ENCODE measurements at regions not wholly inside any gene's neighbourhood (a gene's known extent, or its start where the extent isn't known, plus 50 kb on each side); places are given as distances from the start of the nearest gene placed in this dataset.

GRCh38 chrX:145654486-145654885, 163.1 kb upstream of the SLITRK2 start:
- Histone ChIP-seq H3K9me3 (ENCODE audit: control insufficient read depth, insufficient read depth, low read length) (no peaks in the 10 kb centered on the region), H3K4me3 (ENCODE audit: low read depth, low read length) (no peak overlapping the region), H3K27me3 (ENCODE audit: control insufficient read depth, insufficient read depth, low read length) (no peaks in the 10 kb centered on the region), H3K27ac (ENCODE audit: low read depth, low read length) (no peak overlapping the region)
- TF ChIP-seq CTCF (IDR thresholded peaks at IDR 0.05; ENCODE audit: low read depth, low read length): no peak
- POLR2A ChIA-PET: no interaction called here
- CTCF ChIA-PET: no interaction called here
- DNase-seq (ENCODE audit: low read depth, low spot score): no peak

GRCh38 chrX:145673841-145674240, 143.8 kb upstream of the SLITRK2 start:
- DNase-seq (ENCODE audit: low read depth, low spot score): no peak
- no peak for TF ChIP-seq CTCF (IDR thresholded peaks at IDR 0.05; ENCODE audit: low read depth, low read length)

GRCh38 chrX:145677109-145677817, 140.4 kb upstream of the SLITRK2 start:
- CTCF ChIA-PET: no interaction called here

More at GRCh38 chrX:145673841-145674240, 143.8 kb upstream of the SLITRK2 start:
- Histone ChIP-seq H3K9me3 (ENCODE audit: control insufficient read depth, insufficient read depth, low read length) (no peaks in the 10 kb centered on the region), H3K4me3 (ENCODE audit: low read depth, low read length) (no peak overlapping the region), H3K27ac (ENCODE audit: low read depth, low read length) (no peak overlapping the region), H3K27me3 (ENCODE audit: control insufficient read depth, insufficient read depth, low read length) (no peaks in the 10 kb centered on the region)
- CTCF ChIA-PET: no interaction called here
- POLR2A ChIA-PET: no interaction called here

GRCh38 chrX:145682518-145683298, 134.9 kb upstream of the SLITRK2 start:
- ChIA-PET CTCF (no interaction called here), POLR2A (no interaction called here)
- Histone ChIP-seq H3K4me3 (ENCODE audit: low read depth, low read length) (no peak overlapping the region), H3K9me3 (ENCODE audit: control insufficient read depth, insufficient read depth, low read length) (no peaks in the 10 kb centered on the region), H3K27me3 (ENCODE audit: control insufficient read depth, insufficient read depth, low read length) (no peaks in the 10 kb centered on the region), H3K27ac (ENCODE audit: low read depth, low read length) (no peak overlapping the region)
- no peak for TF ChIP-seq CTCF (IDR thresholded peaks at IDR 0.05; ENCODE audit: low read depth, low read length)
- no peak for DNase-seq (ENCODE audit: low read depth, low spot score)

More at GRCh38 chrX:145677109-145677817, 140.4 kb upstream of the SLITRK2 start:
- no peak for DNase-seq (ENCODE audit: low read depth, low spot score)
- Histone ChIP-seq H3K4me3 (ENCODE audit: low read depth, low read length) (no peak overlapping the region), H3K27ac (ENCODE audit: low read depth, low read length) (no peak overlapping the region), H3K9me3 (ENCODE audit: control insufficient read depth, insufficient read depth, low read length) (no peaks in the 10 kb centered on the region), H3K27me3 (ENCODE audit: control insufficient read depth, insufficient read depth, low read length) (no peaks in the 10 kb centered on the region)
- POLR2A ChIA-PET: no interaction called here
- no peak for TF ChIP-seq CTCF (IDR thresholded peaks at IDR 0.05; ENCODE audit: low read depth, low read length)

- TF ChIP-seq CTCF (IDR thresholded peaks at IDR 0.05; ENCODE audit: low read depth, low read length): no peak
- H3K9me3 ChIP-seq (ENCODE audit: control insufficient read depth, insufficient read depth, low read length): no peaks in the 10 kb centered on the region
- POLR2A ChIA-PET: no interaction called here
- H3K27me3 ChIP-seq (ENCODE audit: control insufficient read depth, insufficient read depth, low read length): no peaks in the 10 kb centered on the region
- DNase-seq (ENCODE audit: low read depth, low spot score): no peak
- no peak overlapping the region for H3K4me3 ChIP-seq (ENCODE audit: low read depth, low read length)
- CTCF ChIA-PET: no interaction called here
- H3K27ac ChIP-seq (ENCODE audit: low read depth, low read length): no peak overlapping the region
These were observed 130.5 kb upstream of the SLITRK2 start for GRCh38 chrX:145687146-145687545.

All from AG04450 (cell line).